GM23338 (cell line): ENCODE measurements at regions not wholly inside any gene's neighbourhood (a gene's known extent, or its start where the extent isn't known, plus 50 kb on each side); places are given as distances from the start of the nearest gene placed in this dataset.
"Not testable (repeated sequence)": the region's sequence is repeated elsewhere in the genome, so short reads cannot be mapped to it uniquely, and the experiment has no call there.

ENCODE experiments used
- ATAC-seq: fragments of 200-7000 bp; cut with Tn5 transposase; 3 replicates; pipeline ENCODE4 v1.9.1; 2020
- DNase-seq: peaks from one replicate; pipeline ENCODE4 v3.0.0-alpha.2; 2015; ENCODE audit warnings: low spot score
- H2AFZ ChIP-seq: fragments of 200-600 bp; sonication (generic); 2 replicates; pipeline ENCODE4 v1.8.0; 2016; ENCODE audit warnings: antibody characterized with exemption, mild to moderate bottlenecking, moderate library complexity
- H3F3A ChIP-seq: fragments of 200-600 bp; sonication (generic); replicated peaks from 2 replicates; pipeline ENCODE4 v1.8.0; 2017; ENCODE audit warnings: antibody characterized with exemption, mixed run types, low read depth
- H3K27ac ChIP-seq: fragments of 200-600 bp; sonication (generic); 2 replicates; pipeline ENCODE4 v1.6.1; 2016; ENCODE audit warnings: low read depth
- H3K27me3 ChIP-seq: fragments of 200-600 bp; sonication (generic); 2 replicates; pipeline ENCODE4 v1.8.0; 2016; ENCODE audit warnings: mild to moderate bottlenecking, mixed run types, moderate library complexity; ENCODE audit not compliant: insufficient read depth
- H3K36me3 ChIP-seq: fragments of 200-600 bp; sonication (generic); 2 replicates; pipeline ENCODE4 v1.8.0; 2016; ENCODE audit warnings: mild to moderate bottlenecking; ENCODE audit not compliant: insufficient read depth
- H3K4me1 ChIP-seq: fragments of 200-600 bp; sonication (generic); 2 replicates; pipeline ENCODE4 v1.8.0; 2016; ENCODE audit warnings: mild to moderate bottlenecking, moderate library complexity; ENCODE audit not compliant: insufficient read depth
- H3K4me2 ChIP-seq: fragments of 200-600 bp; sonication (generic); 2 replicates; pipeline ENCODE4 v1.7.1; 2017; ENCODE audit warnings: mixed run types
- H3K4me3 ChIP-seq: fragments of 200-600 bp; sonication (generic); 2 replicates; pipeline ENCODE4 v1.6.1; 2016; ENCODE audit warnings: mixed run types
- H3K79me2 ChIP-seq: fragments of 200-600 bp; sonication (generic); replicated peaks from 2 replicates; pipeline ENCODE4 v1.8.0; 2017; ENCODE audit warnings: mild to moderate bottlenecking; ENCODE audit not compliant: insufficient read depth
- H3K9me2 ChIP-seq: fragments of 200-600 bp; sonication (generic); 2 replicates; pipeline ENCODE4 v1.8.0; 2017; ENCODE audit not compliant: insufficient read depth
- H4K20me1 ChIP-seq: fragments of 200-600 bp; sonication (generic); replicated peaks from 2 replicates; pipeline ENCODE4 v1.8.0; 2017; ENCODE audit warnings: mild to moderate bottlenecking; ENCODE audit not compliant: insufficient read depth
- H3K27ac Mint-ChIP-seq: 2 replicates; pipeline ENCODE4 v1.8.0; 2020; ENCODE audit warnings: inconsistent platforms, mild to moderate bottlenecking, moderate library complexity, mixed read lengths
- H3K27me3 Mint-ChIP-seq: 3 replicates; pipeline ENCODE4 v1.8.0; 2022; ENCODE audit warnings: low read depth, mild to moderate bottlenecking, moderate library complexity, mixed read lengths, inconsistent platforms; ENCODE audit not compliant: insufficient read depth, poor library complexity
- H3K36me3 Mint-ChIP-seq: 3 replicates; pipeline ENCODE4 v1.8.0; 2021; ENCODE audit warnings: low read depth, mild to moderate bottlenecking, inconsistent platforms, moderate library complexity, mixed read lengths
- H3K4me1 Mint-ChIP-seq: 3 replicates; pipeline ENCODE4 v1.8.0; 2020; ENCODE audit warnings: mild to moderate bottlenecking, inconsistent platforms, mixed read lengths
- H3K4me3 Mint-ChIP-seq: 3 replicates; pipeline ENCODE4 v1.8.0; 2021; ENCODE audit warnings: moderate library complexity, mild to moderate bottlenecking, inconsistent platforms, mixed read lengths
- H3K9me3 Mint-ChIP-seq: 3 replicates; pipeline ENCODE4 v1.8.0; 2020; ENCODE audit warnings: moderate library complexity, mild to moderate bottlenecking, inconsistent platforms, mixed read lengths
- CREB1 ChIP-seq: fragments of 250-450 bp; sonication (Bioruptor Pico); IDR thresholded peaks from 2 replicates; pipeline ENCODE4 v1.5.0; 2020; ENCODE audit warnings: low read depth, mild to moderate bottlenecking, moderate library complexity
- ETS1 ChIP-seq: IDR thresholded peaks from 2 replicates; pipeline ENCODE4 v1.6.1; 2016; ENCODE audit warnings: antibody characterized with exemption
- EZH2 ChIP-seq: fragments of 200-600 bp; sonication (generic); IDR thresholded peaks from one replicate; pipeline ENCODE4 v1.8.0; 2017; ENCODE audit warnings: antibody characterized with exemption, mild to moderate bottlenecking, low read depth; ENCODE audit not compliant: unreplicated experiment
- EZH2phosphoT487 ChIP-seq: fragments of 200-600 bp; sonication (generic); IDR thresholded peaks from one replicate; pipeline ENCODE4 v1.8.1; 2018; ENCODE audit warnings: antibody characterized with exemption; ENCODE audit not compliant: unreplicated experiment
- JUNB ChIP-seq: IDR thresholded peaks from one replicate; pipeline ENCODE4 v1.6.1; 2016; ENCODE audit warnings: antibody characterized with exemption; ENCODE audit not compliant: unreplicated experiment
- POLR2AphosphoS5 ChIP-seq: IDR thresholded peaks from 2 replicates; pipeline ENCODE4 v1.6.1; 2016; ENCODE audit warnings: antibody characterized with exemption, low read depth
- REST ChIP-seq: IDR thresholded peaks from one replicate; pipeline ENCODE4 v1.6.1; 2018; ENCODE audit warnings: antibody characterized with exemption; ENCODE audit not compliant: unreplicated experiment
- STAT1 ChIP-seq: IDR thresholded peaks from one replicate; pipeline ENCODE4 v1.6.1; 2016; ENCODE audit warnings: antibody characterized with exemption; ENCODE audit not compliant: unreplicated experiment
- ZNF114 ChIP-seq: fragments of 250-450 bp; sonication (Bioruptor Pico); IDR thresholded peaks from 2 replicates; pipeline ENCODE4 v1.5.0; 2020; ENCODE audit warnings: mild to moderate bottlenecking, moderate library complexity
- ZNF331 ChIP-seq: fragments of 250-450 bp; sonication (Bioruptor Pico); IDR thresholded peaks from 2 replicates; pipeline ENCODE4 v1.5.0; 2020; ENCODE audit warnings: low read depth, mild to moderate bottlenecking, moderate library complexity
- ZNF462 ChIP-seq: fragments of 250-450 bp; sonication (Bioruptor Pico); IDR thresholded peaks from 2 replicates; pipeline ENCODE4 v1.5.0; 2020; ENCODE audit warnings: mild to moderate bottlenecking, moderate library complexity

GRCh38 chr5:86466721-86467120, 151.0 kb upstream of the COX7C start:
- not testable (repeated sequence) for DNase-seq, H3K27ac ChIP-seq, H3K36me3 ChIP-seq, H3K27me3 ChIP-seq, H3K4me3 Mint-ChIP-seq, H3K4me3 ChIP-seq, ATAC-seq, H3F3A ChIP-seq, H3K4me1 ChIP-seq, H2AFZ ChIP-seq, H4K20me1 ChIP-seq, H3K9me2 ChIP-seq, H3K27me3 Mint-ChIP-seq, H3K4me1 Mint-ChIP-seq, H3K79me2 ChIP-seq, H3K4me2 ChIP-seq, H3K27ac Mint-ChIP-seq
- peaks cover 32% of the 10 kb centered on the region for H3K9me3 Mint-ChIP-seq
- peaks cover 23% of the 10 kb centered on the region for H3K36me3 Mint-ChIP-seq

- no peak overlapping the region for H3K27ac Mint-ChIP-seq
- no peaks in the 10 kb centered on the region for H3K79me2 ChIP-seq
- no peaks in the 10 kb centered on the region for H3K9me3 Mint-ChIP-seq
- no peaks in the 10 kb centered on the region for H3K9me2 ChIP-seq
- H3K4me1 ChIP-seq, result no peaks in the 10 kb centered on the region
- DNase-seq (no peak), ATAC-seq (no peak)
- no peaks in the 10 kb centered on the region for H3K4me1 Mint-ChIP-seq
- no peak overlapping the region for H3K4me3 ChIP-seq
- H4K20me1 ChIP-seq, result no peaks in the 10 kb centered on the region
- no peak overlapping the region for H3K27ac ChIP-seq
- H3F3A ChIP-seq, result no peaks in the 10 kb centered on the region
- H3K4me2 ChIP-seq, result no peak overlapping the region
- H3K27me3 ChIP-seq, result no peaks in the 10 kb centered on the region
- H3K4me3 Mint-ChIP-seq, result no peak overlapping the region
- no peak overlapping the region for H2AFZ ChIP-seq
- H3K36me3 Mint-ChIP-seq, result no peaks in the 10 kb centered on the region
- no peaks in the 10 kb centered on the region for H3K27me3 Mint-ChIP-seq
- H3K36me3 ChIP-seq, result no peaks in the 10 kb centered on the region
- TF ChIP-seq ETS1 (no peak), EZH2 (no peak), STAT1 (no peak), REST (no peak), EZH2phosphoT487 (no peak), JUNB (no peak), ZNF114 (CRISPR knock-in tag) (no peak), POLR2AphosphoS5 (no peak), CREB1 (CRISPR knock-in tag) (no peak), ZNF331 (no peak), ZNF462 (CRISPR knock-in tag) (no peak)
Observed at GRCh38 chr5:86482008-86482407, 135.7 kb upstream of the COX7C start.
